GM20431 (cell line): ENCODE measurements at regions not wholly inside any gene's neighbourhood (a gene's known extent, or its start where the extent isn't known, plus 50 kb on each side); places are given as distances from the start of the nearest gene placed in this dataset.

Experiments used
- in situ Hi-C: fragments of 300-500 bp; cut with MseI, MboI; formaldehyde crosslinking; loops from one replicate; pipeline ENCODE4 v1.15.0; 2020; ENCODE audit warnings: low sequenced_read_pairs; ENCODE audit not compliant: unreplicated experiment

GRCh38 chr7:42858570-42858969 is 53.3 kb downstream of the C7orf25 start:
- in situ Hi-C loops = no loop called here

GRCh38 chr7:42856605-42856987 is 55.3 kb downstream of the C7orf25 start:
- in situ Hi-C loops = no loop called here

- in situ Hi-C loops = no loop called here
Measured at GRCh38 chr7:42854571-42855118, 57.2 kb downstream of the C7orf25 start.

DNA sequence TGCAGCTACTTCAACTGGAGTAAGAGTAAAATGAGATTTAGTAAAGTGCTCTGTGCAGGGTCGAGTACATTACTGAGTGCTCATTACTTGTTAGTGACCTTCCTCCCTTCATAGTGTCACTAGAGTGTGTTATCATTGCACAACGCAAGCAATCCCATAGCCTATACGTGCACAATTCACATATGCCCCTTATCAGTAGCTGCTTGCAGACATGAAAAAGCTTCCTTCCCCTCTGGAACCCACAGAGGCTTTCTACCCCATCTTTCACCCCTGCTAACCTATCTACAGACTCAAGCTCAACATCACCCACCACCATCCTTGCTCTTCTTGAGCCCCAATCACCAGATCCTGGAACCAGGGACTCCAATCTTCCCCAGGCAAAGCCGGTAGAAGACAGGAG is 59.3 kb downstream of the C7orf25 start:
- in situ Hi-C loops = no loop called here

DNA sequence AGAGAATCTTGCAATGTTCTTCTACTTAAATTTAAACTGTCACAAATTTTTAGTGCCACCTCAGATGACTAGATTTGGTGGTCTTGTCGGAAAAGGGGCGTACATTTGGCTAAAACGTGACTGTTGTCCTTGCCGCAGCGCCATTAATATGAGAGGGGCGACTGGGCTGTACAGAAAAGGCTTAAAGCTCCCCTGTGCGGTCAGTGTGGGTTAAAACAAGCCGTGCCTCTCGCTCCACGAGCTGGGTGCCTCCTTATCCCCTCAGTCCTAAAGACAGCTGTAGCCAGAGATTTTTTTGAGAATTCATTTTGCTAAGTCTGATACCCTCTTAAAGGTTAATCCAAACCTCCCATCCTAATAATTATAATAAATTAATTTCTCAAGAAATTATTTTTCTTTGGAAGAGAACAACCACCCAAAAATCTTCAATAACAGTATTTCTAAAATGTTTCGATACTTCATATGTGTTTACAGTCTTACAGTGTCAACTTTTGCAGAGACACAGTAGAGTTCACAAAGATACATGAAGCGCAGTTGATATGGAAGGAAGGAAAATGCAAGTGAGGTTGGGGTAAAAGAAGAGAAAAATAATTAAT is 68.6 kb downstream of the C7orf25 start:
- in situ Hi-C loops = loop anchor here (25.0 kb wide), 1 partner anchor 906 kb away; no protein-coding TSS in a partner anchor

DNA sequence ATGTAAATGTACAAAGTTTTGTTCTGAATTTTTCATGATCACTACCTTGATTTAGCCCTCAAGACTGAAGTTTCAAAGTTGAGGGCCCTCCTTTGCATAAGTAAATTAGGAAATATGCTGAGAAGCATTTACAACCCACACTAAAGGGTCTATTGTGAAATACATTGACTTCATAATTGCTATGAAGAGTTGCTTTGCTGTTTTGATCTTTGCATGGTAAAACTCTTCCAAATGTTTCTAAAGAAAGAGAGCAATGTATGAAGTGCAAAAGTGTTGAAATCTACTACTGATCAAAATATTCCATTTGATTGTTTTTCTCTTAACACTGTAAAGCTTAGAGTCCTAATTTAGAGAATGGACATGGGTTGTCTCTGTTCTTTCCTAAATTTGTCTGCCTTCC is 77.2 kb downstream of the C7orf25 start:
- in situ Hi-C loops = loop anchor here (25.0 kb wide), 1 partner anchor 897 kb away; no protein-coding TSS in a partner anchor

- in situ Hi-C loops = loop anchor here (25.0 kb wide), 1 partner anchor 896 kb away; no protein-coding TSS in a partner anchor
Measured at GRCh38 chr7:42833411-42833810, 78.5 kb downstream of the C7orf25 start.

GRCh38 chr7:42832667-42833066 is 79.2 kb downstream of the C7orf25 start:
- in situ Hi-C loops = loop anchor here (25.0 kb wide), 1 partner anchor 895 kb away; no protein-coding TSS in a partner anchor

- in situ Hi-C loops = loop anchor here (25.0 kb wide), 1 partner anchor 895 kb away; no protein-coding TSS in a partner anchor
Measured at GRCh38 chr7:42831718-42832522, 80.0 kb downstream of the C7orf25 start.

GRCh38 chr7:42831006-42831717 is 80.7 kb downstream of the C7orf25 start:
- in situ Hi-C loops = loop anchor here (25.0 kb wide), 1 partner anchor 894 kb away; no protein-coding TSS in a partner anchor

DNA sequence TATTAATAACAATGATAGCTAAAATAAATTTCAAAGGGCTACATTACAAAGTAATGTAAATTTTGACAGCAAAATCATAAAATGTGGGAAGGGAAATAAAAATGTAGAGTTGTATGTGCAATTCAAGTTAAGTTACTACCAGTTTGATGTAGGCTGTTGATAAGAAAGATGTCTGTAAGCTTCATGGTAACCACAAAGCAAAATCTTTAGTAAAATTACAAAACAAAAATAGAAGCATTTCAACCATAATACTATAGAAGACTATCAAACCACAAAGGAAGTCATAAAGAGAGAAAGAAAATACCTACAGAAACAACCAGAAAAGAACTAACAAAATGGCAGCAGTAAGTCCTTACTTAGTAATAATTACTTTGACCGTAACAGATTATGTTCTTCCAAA is 99.1 kb downstream of the C7orf25 start:
- in situ Hi-C loops = no loop called here

DNA sequence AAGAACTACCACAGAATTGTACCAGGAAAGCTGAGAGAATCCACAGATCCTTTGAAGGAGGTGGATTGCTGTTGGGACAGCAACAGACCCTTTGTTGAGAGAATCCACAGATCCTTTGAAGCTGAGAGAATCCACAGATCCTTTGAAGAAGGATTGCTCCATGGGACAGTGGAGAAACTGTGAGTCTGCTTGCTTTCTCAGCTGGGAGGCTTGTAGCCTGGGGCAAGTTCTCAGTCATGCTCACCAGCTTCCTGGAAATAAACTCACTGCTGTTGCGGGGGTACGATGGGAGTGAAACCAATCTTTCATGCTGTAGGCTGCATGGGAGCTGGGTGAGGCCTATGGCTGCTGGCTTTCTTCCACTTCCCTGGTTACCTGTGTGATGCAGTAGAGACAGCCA is 106.3 kb downstream of the C7orf25 start:
- in situ Hi-C loops = no loop called here

DNA sequence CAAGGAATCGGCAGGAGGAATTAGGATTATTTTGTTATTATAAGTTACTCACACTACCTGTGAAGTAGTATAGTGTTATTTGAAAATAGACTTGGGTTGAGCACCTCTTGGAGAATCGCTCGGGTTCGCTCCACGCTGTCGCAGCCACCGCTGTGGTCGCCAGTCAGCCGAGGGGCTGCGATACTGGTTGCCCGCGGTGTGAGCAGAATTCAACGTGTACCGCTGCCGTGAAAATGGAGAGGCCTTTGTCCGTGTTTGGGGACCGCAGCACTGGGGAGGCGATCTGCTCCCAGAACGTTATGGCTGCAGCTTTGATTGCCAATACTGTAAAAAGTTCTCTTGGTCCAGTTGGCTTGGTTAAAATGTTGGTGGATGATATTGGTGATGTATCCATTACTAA is 117.2 kb downstream of the C7orf25 start:
- in situ Hi-C loops = no loop called here

DNA sequence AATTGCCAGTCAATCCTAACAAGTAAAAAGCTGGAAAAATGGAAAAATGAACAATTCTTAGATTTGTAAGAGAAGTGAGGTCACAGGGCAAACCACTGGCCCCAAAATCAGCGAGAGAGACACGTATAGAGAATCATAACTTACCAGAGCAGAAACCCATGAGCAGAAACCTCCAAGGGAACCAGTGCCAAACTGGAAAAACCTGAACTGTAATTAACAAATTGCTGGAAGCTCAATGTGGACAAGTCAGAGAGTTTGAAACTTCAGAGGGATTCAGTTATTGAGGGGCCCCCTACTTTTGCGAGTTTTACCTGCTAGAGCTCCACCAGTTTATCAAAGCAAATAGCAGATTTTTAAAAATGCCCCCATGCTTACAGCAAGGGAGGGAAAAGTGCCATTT is 119.0 kb downstream of the C7orf25 start:
- in situ Hi-C loops = no loop called here

- in situ Hi-C loops = no loop called here
Measured at GRCh38 chr7:42790196-42790595, 121.7 kb downstream of the C7orf25 start.

DNA sequence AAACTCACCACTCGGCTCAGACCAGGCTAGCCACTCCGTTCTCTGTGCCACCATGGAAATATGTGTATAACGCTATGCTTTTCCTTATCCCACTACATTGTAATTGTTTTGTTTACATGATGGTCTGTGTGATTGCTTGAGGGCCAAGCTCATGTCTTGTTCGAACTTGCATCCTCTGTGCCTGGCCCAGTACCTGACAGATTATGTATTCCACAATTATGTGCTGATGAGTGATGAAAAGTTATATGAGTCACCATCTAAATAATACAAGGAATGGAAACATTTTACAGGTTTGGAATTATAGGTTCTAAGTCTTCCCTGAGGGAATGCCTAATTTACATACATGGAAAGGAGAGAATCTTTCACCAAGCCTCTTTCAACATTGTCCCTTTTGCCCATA is 137.4 kb downstream of the C7orf25 start:
- in situ Hi-C loops = no loop called here

DNA sequence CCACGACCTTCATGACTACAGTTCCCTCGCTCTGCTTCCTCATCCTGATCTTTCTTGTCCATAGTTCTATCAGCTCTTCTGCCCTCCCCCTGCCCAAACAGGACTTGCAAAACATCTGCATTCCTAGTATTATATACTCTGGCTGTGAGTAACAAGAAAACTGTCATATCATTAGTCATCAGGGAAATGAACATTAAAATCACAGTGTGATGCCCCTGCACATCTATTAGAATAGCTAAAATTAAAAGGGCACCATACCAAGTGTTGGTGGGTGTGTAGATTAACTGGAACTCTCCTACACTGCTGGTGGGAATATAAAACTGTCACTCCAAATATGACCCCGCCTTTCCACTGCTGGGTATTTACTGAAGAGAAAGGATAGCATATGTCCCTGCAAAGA is 141.8 kb downstream of the C7orf25 start:
- in situ Hi-C loops = no loop called here

DNA sequence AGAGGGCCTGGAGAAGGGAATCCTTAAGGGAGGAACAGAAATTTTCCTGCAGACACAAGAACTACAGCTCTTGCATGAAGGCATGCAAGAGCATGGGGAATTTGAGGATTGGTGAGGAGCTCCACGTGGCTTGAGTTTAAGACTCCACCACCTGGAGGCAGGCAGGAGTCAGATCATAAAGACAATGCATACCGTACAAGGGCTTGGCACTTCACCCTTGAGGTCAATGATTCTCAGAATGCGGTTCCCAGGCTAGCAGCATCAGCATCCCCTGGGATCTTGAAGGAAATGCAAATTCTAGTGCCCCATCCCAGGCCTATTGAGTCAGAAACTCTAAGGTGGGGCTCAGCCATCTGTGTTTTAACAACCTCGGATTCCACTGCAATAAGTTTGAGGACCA is 143.8 kb downstream of the C7orf25 start:
- in situ Hi-C loops = no loop called here

- in situ Hi-C loops = no loop called here
Measured at GRCh38 chr7:42766782-42767423, 145.0 kb downstream of the C7orf25 start.

- in situ Hi-C loops = no loop called here
Measured at GRCh38 chr7:42765931-42766330, 145.9 kb downstream of the C7orf25 start.
